GM19324 (cell line): ENCODE measurements at regions not wholly inside any gene's neighbourhood (a gene's known extent, or its start where the extent isn't known, plus 50 kb on each side); places are given as distances from the start of the nearest gene placed in this dataset.

Experiments
- ATAC-seq: cut with Tn5 transposase; IDR thresholded peaks from one replicate; pipeline ENCODE4 v1.9.1; 2021; ENCODE audit warnings: mild to moderate bottlenecking, moderate library complexity; ENCODE audit not compliant: unreplicated experiment, low FRiP score

DNA sequence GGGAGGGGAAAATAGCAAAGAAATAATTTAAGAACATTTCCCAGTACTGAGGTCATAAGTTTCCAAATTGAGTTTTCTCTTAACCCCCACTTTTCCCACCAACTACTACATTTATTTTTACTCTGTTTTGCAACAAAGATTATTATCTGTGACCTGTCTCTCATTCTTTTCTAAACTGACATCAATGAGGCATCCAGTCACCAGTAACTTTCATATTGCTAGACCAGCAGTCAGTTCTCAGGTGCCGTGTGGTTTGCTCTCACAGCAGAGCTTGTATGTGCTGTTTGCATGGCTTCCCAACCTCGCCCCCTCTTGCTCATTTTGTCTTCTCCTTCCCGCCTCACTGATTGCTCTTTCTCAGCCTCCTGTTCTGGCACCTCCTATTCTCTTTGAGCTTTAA lies 1091.3 kb downstream of the TBC1D22A start:
- ATAC-seq: no peak

DNA sequence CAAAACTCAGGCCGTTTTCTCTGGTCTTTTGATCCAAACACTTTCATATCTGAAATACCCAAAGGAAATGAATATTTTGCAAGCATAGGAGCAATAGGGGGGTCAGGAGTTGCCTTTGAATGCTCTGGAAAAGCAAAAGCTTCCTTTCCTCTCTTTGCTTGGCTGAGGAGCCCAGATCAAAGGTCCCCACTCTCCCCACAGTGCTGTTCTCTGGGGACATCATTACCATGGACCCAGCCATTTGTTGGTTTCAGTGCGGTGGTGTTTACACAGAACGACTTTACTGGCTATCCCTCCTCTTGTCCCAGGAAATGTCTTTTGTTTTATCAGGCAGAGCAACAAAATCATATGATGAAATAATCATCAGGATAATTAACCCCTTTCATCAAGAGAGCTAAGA lies 1089.1 kb downstream of the TBC1D22A start:
- ATAC-seq: no peak

DNA sequence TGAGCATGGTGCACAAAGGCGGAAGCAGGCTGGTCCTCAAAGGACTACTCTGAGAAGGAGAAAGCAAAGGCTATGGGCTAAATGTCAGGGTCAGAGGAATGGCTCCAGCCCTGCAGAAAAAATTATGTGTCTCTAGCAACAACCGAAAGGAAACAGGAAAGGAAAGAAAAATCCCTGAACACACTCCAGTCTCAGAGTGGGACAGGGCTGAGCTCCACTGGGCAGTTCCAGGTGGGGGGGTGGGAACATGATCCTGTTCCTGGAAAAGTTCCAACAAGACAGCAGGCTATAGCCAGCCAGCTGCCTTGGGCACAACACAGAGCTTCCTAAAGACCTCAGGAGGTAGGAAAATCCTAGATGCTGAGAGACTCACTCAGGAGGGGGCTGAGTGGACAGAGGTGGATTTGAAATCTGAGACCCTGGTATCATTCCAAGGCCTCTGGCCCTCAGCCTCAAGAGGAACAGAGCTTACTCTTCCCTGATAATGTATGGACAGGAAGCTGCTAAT lies 1088.2 kb downstream of the TBC1D22A start:
- ATAC-seq: no peak

DNA sequence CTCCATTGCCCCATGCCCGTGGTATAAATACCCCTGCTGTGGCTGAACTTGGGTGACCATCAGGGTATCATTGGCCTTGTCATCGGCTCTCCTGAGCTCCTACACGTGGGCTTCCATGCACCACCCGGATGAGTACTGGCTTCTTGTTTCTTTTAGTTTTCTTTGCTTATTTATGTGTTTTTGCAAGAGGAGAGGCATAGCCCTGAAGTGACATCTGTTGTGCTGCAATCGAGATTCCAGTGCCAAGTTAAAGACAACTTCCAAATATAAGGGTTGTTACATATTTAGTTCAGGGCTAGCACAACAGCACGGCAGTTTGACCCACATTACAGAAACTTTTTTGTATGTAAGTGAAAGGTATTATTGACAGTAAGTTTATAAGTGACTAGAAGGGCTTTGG lies 1087.1 kb downstream of the TBC1D22A start:
- no peak for ATAC-seq

DNA sequence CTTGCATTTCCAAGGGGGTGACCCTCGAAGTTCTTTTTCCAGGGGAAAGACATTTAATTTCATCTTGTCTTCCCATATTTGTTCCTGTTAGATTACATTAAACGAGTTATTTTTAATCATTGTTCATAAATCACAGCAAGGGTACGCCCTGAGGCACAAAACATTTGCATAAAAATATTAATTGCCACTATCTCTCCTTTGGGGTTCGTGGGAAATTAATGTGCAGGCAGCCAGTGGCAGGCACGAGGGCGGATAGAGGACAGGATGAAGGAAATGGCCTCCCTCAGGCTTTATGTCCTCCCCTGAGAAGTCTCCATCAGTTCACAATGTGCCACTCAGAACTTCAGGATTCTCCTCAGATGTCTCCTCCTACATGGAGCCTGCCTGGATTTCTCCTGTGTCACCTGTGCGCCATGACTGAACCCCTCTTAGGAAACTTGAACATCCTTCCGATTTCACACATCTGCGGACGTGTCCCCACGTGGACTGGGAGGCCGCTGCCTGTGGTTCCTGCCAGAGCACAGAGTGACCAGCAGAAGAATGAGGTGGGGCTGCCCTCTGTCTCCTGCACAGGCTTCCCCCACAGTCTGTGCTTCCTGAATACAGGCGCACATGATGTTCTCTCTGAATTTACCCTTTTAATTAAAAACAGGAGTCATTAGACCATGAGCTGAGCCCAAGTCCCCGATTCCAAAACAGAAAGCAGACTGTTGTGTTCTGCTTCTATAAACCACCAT lies 1085.9 kb downstream of the TBC1D22A start:
- ATAC-seq: no peak

DNA sequence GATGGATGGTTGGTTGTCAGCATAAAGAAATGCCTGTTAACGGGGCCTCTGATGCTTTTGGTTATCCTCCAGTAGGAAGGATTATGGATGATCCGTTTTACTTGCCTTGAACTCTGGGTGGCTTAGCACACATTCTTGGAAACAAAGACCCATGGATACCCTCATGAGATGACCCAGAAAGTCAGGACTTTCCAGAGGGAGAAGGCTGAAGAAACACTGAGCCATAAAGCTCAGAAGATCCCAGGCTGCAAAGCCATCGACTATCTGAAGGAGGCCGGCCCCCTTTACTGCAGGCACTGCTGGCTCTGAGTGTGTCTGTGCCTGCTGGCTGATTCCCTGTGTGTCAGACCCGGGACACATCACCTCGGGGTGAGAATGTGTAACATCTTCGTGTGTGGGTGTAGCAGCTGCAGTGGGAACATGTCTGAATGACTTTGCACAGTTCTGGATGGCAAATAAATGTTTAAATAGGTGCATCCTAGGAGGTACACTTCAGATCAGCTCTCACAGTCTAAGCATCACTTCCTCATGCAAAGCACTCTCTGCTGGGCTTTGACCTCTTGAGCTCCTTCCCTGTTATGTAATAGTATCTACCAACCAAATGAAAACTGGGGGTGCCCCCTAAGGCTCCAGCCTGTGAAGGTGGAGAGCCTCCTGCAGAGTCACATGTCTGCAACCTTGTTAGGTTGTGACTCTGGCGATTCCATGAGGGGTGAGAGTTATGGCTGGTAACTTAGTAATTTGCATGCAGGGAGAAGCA lies 1084.9 kb downstream of the TBC1D22A start:
- ATAC-seq: no peak

DNA sequence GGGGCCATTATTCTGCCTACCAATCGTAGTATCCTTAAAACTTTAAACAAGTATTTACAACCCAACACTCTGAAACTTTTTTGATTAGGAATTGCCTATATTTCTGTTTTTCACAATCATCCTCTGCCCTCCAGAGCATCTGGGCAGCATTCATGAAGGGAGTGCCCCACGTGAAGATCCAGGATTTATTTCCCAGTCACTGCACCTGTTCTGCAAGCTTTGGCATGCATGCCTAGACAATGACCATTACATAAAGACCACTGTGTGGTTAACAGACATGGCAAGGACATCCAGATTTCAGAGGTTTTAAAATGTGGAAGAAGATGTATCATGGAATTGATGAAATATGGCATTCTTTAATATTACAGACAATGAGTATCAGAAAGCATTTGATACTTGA lies 1083.8 kb downstream of the TBC1D22A start:
- ATAC-seq: no peak

DNA sequence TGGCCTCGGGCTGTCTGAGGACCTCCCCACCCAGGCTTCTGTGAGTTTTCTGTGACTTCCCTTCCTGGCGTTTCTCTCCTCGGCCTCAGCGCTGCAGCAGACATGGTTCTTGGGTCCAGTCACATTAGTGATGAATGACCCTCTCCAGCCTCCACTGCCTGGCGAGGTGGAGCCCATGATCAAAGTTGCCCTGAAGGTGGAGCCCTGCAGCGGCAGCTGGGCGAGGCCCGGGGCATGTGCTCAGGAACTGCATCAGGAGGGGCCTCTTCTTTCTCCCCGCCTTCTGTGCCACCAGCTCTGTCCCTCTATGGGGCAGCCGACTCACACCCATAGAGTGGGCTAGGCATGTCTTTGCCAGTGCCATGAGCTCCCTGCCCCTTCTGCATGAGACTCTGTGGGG lies 1079.7 kb downstream of the TBC1D22A start:
- no peak for ATAC-seq

DNA sequence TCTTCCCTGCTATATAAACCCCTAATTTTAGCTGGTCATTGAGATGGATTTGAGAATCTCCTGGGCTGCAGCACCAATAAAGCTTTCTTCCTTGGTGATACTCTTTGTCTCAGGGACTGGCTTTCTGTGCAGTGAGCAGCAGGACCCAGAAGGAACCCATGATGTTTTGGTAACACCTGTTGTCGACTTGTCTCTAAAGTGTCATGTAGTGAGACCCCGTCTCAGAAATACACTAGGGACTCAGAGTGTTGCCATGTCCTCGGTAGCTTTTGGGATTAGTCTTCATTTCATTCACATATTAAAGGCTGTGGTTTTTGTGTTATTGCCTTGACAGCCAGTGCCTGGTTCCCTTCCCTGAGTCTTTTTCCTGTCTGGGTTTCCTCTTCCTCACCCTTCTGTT lies 1078.7 kb downstream of the TBC1D22A start:
- ATAC-seq: no peak

DNA sequence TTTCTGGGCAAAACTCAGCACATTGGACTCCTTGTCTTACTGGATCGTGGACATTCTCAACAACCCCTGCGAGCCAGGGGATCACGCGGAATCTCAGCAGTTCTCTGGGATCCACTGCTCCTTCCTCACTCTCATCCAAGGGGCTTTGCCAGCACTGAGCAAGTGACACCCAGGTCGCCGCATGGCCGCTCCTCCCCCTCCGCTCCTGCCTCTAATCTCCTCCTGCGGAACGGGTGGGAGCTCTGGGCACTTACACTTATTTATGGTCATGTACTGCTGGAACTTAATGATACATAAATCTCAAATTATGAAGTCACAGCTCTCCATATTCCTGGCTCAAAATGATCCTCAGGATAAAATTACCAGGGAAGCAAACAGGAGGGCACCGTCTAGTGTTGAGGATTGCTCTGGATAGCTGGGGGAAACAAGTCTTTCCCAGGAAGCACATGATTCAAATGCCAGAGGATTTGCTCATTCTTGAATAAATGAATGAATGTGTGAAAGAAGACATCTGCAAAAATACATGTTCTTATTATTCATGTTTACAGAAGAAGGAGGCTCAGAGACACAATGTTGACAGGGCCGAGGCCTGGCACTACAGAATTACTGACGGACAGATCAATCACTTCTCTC lies 1077.3 kb downstream of the TBC1D22A start:
- no peak for ATAC-seq

DNA sequence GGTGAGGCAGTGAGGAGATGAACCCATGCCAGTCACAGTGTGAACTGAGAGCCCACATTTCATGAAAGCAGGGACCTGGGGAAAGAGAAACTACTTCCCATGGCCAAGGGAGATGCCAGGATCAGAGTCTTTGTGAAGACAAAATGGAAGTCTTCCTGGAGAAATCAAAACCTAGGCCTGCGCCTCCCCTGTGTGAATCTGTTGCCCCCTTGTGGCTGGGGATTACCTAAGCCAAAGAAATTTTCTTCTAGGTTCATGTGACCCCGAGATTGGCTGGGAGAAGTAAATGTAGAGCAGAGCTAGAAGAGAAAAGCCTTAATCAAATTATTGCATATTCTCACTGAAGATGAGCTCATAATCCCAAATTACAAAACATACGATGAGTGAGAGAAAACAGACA lies 1075.3 kb downstream of the TBC1D22A start:
- ATAC-seq: no peak

DNA sequence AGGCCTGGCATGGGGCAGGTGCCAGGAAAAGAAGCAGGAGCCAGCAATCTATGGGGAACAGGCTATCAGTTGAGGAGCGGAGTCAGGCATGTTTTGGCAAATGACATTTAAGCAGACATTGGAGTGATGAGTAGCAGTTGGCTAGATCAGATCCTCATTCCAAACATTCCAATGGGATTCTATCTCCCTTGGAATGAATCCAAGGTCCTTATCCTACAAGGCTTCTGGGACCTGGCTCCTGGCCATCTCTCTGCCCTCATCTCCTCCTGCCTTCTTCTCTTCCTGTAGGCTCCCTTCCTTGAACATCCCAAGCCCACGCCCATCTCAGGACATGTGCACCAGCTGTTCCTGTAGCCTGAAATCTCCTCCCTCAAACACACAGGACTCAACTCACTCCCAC lies 1074.5 kb downstream of the TBC1D22A start:
- ATAC-seq: no peak

DNA sequence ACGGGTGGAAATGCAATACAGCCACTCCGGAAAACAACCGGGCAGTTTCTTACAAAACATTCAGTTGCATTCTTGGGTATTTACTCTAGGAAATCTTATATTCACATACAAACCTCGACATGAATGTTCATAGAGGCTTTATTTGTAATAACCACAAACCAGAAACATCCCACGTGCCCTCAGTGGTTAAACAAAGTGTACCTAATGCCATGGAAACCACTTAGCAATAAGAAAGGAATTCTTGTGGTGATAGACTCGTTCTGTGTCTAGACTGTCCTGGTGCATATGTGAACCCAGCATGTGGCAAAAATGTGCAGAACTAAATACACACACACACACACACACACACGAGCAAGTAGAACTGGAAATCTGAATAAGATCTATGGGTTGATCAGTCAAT lies 1073.3 kb downstream of the TBC1D22A start:
- ATAC-seq: no peak

DNA sequence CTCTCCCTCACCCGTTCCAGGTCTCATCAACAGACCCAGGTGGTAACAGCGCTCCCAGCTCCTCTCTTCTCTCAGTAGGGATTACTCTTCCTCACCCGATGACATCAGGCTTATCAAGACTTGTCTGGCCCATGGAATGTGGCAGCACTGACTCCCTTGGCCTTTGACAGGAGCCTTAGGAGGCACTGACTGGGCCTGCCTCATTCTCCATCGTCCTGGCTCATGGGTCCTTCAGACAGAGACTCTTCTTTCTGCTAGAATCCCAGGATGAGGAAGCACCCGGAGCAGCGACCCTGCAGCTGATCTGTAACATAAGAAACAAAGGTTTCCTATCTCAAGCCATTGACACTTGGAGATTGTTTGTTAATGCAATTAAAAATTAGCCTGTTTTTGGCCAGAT lies 1063.6 kb downstream of the TBC1D22A start:
- no peak for ATAC-seq

DNA sequence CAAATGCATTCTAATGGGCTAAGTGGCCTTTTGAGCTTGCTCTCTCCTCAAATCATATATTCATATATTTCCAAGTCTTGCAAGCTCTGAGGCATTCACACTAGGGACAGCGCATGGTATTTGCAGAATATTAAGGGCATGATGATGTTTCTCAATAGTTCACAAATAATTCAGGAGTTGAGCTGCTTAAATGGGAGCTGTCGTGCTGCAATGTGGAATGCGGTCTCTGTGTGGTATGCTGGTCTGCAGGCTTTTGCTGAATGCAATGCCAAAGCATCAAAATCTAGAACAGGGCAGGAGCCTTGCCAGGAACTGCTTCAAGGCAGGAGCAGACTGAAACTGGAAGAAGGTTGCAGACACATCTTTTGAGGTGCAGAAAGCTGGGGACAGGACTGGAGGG lies 1060.0 kb downstream of the TBC1D22A start:
- no peak for ATAC-seq

DNA sequence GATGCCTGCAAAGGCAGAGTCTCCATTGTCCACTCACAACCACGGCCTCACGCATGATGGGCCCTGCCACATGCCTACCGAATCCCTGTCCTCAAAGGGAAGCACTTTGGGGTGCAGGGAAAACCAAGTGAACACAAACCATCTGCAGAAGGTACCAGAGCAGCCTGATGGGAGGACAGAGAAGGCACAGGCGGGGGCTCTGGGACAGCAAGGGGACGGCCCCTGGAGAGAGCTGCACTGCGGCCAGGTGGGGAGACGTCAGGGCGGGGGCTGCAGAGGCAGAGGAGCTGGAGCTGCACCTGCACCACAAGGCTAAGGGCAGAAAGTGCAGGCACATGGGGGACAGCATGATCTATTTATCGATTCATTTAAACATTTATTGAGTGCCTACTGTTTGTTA lies 1056.0 kb downstream of the TBC1D22A start:
- ATAC-seq: no peak

DNA sequence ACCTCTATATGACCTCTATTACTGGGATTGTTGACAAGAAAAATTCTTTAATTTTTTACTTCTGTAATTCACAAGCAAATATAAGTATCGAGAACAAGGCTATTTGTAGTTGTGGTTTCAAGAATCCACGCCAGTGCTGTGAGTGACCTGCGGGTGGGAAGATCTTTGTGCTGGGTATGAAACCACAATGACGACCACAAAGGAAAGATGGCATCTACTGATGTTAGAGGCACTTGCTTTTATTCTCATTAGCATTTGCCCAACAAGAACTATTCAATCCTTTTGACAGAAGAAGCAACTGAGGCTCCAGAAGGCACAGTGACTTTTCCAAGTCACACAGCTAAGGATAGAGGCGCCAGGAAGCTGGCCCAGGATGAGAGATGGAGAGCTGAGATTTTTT lies 1054.9 kb downstream of the TBC1D22A start:
- ATAC-seq: no peak

DNA sequence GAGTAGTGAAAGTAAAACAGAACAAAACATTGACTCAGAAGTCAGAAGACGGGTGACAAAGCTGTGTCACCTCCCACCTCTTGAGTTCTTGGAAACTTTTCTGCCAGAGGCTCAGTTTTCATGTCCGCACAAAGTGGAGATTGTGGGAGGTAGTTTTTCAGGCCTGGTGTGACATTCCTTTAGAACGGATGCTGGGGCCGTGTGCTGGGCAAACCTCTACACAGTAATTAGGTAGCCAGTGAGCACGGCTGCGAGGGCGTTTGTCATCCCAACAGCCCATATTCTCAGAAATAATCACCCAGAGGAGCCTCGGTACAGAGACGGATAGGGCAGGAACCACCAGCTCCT lies 1054.4 kb downstream of the TBC1D22A start:
- ATAC-seq: no peak

DNA sequence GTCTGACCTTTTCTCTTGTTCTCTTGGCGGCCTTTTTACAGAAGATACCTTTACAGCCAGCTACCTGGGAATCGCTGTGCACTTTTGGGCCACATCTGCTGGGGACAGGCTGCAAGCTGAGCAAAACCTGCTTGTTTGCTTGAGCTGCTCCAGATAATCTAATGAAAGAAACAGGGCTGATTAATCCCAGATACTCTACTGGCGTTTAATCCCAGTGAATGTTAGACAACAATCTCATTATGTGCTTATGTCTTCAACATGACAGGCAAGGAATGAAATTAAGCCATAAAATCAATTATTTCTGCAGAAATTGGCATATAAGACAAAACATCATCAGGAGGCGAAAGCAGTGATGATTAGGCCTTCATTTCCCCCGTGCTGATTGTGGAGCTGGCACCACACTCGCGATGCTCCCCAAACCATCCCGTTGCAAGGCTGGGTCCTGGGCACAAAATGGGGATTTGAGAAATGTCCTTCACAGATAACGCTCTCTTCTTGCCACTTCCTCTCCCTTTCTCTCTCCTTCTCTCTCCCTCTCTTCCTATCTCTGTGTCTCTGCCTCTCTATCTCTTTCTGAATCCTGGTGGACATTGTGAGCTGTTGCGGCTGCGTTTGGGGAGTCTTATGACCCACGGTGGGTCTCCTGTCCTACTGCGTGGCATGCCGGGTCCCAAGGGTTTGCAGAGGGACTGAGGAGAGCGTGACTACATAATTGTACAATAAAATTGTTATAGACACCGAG lies 1053.8 kb downstream of the TBC1D22A start:
- no peak for ATAC-seq

DNA sequence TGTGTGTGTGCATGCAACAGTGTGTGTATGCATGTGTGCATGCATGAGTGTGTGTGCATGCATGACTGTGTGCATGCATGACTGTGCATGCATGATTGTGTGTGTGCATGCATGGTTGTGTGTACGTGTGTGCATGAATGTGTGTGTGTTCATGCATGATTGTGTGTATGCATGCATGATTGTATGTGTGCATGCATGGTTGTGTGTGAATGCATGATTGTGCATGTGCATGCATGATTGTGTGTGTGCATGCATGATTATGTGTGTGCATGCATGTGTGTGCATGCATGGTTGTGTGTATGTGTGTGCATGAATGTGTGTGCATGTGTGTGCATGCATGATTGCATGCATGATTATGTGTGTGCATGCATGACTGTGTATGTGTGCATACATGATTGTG lies 1052.0 kb downstream of the TBC1D22A start:
- ATAC-seq: no peak

DNA sequence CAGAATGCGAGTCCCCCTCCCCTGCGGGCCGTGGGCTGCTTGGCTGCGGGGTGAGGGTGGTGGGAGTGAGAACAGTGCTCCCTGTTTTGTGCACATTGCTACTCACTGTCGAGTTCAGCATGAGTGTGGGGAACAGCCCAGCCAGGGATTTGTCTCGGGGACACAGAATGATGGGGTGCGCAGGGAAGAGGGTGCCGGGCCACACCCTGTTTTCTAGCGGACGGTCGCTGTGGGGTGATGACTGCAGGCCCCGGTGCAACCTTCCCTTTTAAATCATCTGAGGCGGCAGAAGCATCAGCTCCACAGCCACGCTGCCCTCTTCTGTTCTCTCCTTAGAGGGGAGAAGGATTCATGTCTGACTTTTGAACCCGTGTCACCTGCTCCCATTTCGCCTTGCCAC lies 1051.2 kb downstream of the TBC1D22A start:
- ATAC-seq: no peak
